HepG2 (cell line): ENCODE measurements at regions not wholly inside any gene's neighbourhood (a gene's known extent, or its start where the extent isn't known, plus 50 kb on each side); places are given as distances from the start of the nearest gene placed in this dataset.

ENCODE experiments used
- CREM ChIP-seq, 2 experiments: sonication (generic) in 1 of 2; formaldehyde crosslinking in 1 of 2; IDR thresholded peaks; 2 replicates each; pipeline versions ENCODE4 v1.4.0 to v1.6.1; 2016 to 2020; ENCODE audit warnings: antibody characterized with exemption in 1 of 2, mild to moderate bottlenecking in 1 of 2, missing genetic modification reagents in 1 of 2
- EP300 ChIP-seq, 3 experiments: sonication (generic) in 1 of 3; formaldehyde crosslinking in 1 of 3; IDR thresholded peaks; 2 replicates each; pipeline versions ENCODE4 v1.5.1 to v1.6.1; 2011 to 2020; ENCODE audit warnings: low read depth in 2 of 3, low read length in 2 of 3, borderline replicate concordance in 1 of 3, improper control_type of control experiment in 1 of 3, mild to moderate bottlenecking in 1 of 3, missing genetic modification reagents in 1 of 3, moderate library complexity in 1 of 3
- HDAC6 ChIP-seq: fragments of 200-600 bp; sonication (generic); IDR thresholded peaks from 2 replicates; pipeline ENCODE4 v1.7.0; 2017; ENCODE audit warnings: mild to moderate bottlenecking, antibody characterized with exemption, low read length, low read depth
- KMT2A ChIP-seq: sonication (generic); formaldehyde crosslinking; IDR thresholded peaks from 2 replicates; pipeline ENCODE4 v1.4.0; 2020; ENCODE audit warnings: missing genetic modification reagents
- NCOA2 ChIP-seq: sonication (generic); formaldehyde crosslinking; IDR thresholded peaks from 2 replicates; pipeline ENCODE4 v1.8.0; 2022; ENCODE audit warnings: inconsistent platforms
- PHF21A ChIP-seq: sonication (generic); formaldehyde crosslinking; IDR thresholded peaks from 2 replicates; pipeline ENCODE4 v1.5.0; 2020; ENCODE audit warnings: mild to moderate bottlenecking, missing genetic modification reagents
- RERE ChIP-seq: IDR thresholded peaks from 2 replicates; pipeline ENCODE4 v1.6.1; 2016; ENCODE audit warnings: low read depth, missing genetic modification reagents, missing compliant biosample characterization
- SMAD9 ChIP-seq: sonication (generic); formaldehyde crosslinking; IDR thresholded peaks from 2 replicates; pipeline ENCODE4 v1.5.1; 2020; ENCODE audit warnings: mild to moderate bottlenecking, missing genetic modification reagents
- SMYD3 ChIP-seq: sonication (generic); formaldehyde crosslinking; IDR thresholded peaks from 2 replicates; pipeline ENCODE4 v1.8.1; 2023; ENCODE audit warnings: mild to moderate bottlenecking, missing genetic modification reagents
- SNAI1 ChIP-seq: sonication (generic); formaldehyde crosslinking; IDR thresholded peaks from 2 replicates; pipeline ENCODE4 v1.5.0; 2020; ENCODE audit warnings: mild to moderate bottlenecking, missing genetic modification reagents, borderline replicate concordance
- TEF ChIP-seq: sonication (generic); formaldehyde crosslinking; IDR thresholded peaks from 2 replicates; pipeline ENCODE4 v1.5.0; 2020; ENCODE audit warnings: missing genetic modification reagents
- ZBTB10 ChIP-seq: sonication (generic); formaldehyde crosslinking; IDR thresholded peaks from 2 replicates; pipeline ENCODE4 v1.4.0; 2020; ENCODE audit warnings: missing genetic modification reagents, borderline replicate concordance
- ZNF782 ChIP-seq: sonication (generic); formaldehyde crosslinking; IDR thresholded peaks from 2 replicates; pipeline ENCODE4 v1.4.0; 2020; ENCODE audit warnings: missing genetic modification reagents, mild to moderate bottlenecking, borderline replicate concordance
- ZNF788 ChIP-seq: sonication (generic); formaldehyde crosslinking; IDR thresholded peaks from 2 replicates; pipeline ENCODE4 v1.5.0; 2020; ENCODE audit warnings: mild to moderate bottlenecking, missing genetic modification reagents, borderline replicate concordance
- TF ChIP-seq, protein P1 (sequence below): sonication (generic); formaldehyde crosslinking; conservative IDR thresholded peaks from 2 replicates; pipeline ENCODE4 v1.4.0; 2020; ENCODE audit warnings: mild to moderate bottlenecking, missing genetic modification reagents, moderate library complexity

GRCh38 chr9:124133727-124134126 is 122.2 kb downstream of the LHX2 start (continued):
- TF ChIP-seq, protein P1, sequence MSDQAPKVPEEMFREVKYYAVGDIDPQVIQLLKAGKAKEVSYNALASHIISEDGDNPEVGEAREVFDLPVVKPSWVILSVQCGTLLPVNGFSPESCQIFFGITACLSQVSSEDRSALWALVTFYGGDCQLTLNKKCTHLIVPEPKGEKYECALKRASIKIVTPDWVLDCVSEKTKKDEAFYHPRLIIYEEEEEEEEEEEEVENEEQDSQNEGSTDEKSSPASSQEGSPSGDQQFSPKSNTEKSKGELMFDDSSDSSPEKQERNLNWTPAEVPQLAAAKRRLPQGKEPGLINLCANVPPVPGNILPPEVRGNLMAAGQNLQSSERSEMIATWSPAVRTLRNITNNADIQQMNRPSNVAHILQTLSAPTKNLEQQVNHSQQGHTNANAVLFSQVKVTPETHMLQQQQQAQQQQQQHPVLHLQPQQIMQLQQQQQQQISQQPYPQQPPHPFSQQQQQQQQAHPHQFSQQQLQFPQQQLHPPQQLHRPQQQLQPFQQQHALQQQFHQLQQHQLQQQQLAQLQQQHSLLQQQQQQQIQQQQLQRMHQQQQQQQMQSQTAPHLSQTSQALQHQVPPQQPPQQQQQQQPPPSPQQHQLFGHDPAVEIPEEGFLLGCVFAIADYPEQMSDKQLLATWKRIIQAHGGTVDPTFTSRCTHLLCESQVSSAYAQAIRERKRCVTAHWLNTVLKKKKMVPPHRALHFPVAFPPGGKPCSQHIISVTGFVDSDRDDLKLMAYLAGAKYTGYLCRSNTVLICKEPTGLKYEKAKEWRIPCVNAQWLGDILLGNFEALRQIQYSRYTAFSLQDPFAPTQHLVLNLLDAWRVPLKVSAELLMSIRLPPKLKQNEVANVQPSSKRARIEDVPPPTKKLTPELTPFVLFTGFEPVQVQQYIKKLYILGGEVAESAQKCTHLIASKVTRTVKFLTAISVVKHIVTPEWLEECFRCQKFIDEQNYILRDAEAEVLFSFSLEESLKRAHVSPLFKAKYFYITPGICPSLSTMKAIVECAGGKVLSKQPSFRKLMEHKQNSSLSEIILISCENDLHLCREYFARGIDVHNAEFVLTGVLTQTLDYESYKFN (CRISPR knock-in tag), result no peak
- TF ChIP-seq RERE (CRISPR knock-in tag) (no peak), SNAI1 (no peak), ZBTB10 (CRISPR knock-in tag) (no peak), ZNF788 (CRISPR knock-in tag) (no peak), ZNF782 (CRISPR knock-in tag) (no peak), SMYD3 (CRISPR knock-in tag) (no peak), TEF (no peak), NCOA2 (no peak), EP300 (IDR thresholded peaks at IDR 0.05; ENCODE audit: low read depth in 2 of 2, low read length in 2 of 2) (no peak), EP300 (CRISPR knock-in tag; IDR thresholded peaks at IDR 0.05; ENCODE audit: borderline replicate concordance) (no peak), HDAC6 (no peak), PHF21A (no peak), SMAD9 (CRISPR knock-in tag) (no peak), CREM (IDR thresholded peaks at IDR 0.05) (no peak), CREM (CRISPR knock-in tag; IDR thresholded peaks at IDR 0.05) (no peak), KMT2A (CRISPR knock-in tag) (no peak)
